GM21529 (cell line): ENCODE measurements at regions not wholly inside any gene's neighbourhood (a gene's known extent, or its start where the extent isn't known, plus 50 kb on each side); places are given as distances from the start of the nearest gene placed in this dataset.

ENCODE experiments used
- ATAC-seq: cut with Tn5 transposase; IDR thresholded peaks from one replicate; pipeline ENCODE4 v1.9.1; 2021; ENCODE audit not compliant: unreplicated experiment

GRCh38 chr1:88186911-88187310, 497.2 kb upstream of the PKN2 start:
- ATAC-seq: no peak

- no peak for ATAC-seq
Measured at GRCh38 chr1:88188038-88188437, 496.0 kb upstream of the PKN2 start.

DNA sequence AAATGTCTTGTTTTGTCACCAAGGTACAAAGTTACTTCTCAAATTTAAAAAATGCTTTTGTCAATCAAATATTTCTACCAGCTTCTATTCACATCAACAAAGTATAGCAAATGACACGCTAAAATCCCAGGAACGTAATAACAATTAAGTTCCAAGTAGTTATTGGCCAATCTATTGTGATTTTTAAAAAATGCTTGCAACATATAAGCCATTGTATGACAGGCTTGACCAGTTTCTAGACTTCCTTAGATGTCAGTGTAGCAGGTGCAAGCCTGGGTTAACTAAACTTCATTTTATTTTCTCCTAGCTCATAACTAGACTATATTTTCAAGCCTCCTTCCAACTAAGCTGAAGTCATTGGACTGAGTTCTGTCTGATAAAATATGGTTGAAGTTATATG, 494.5 kb upstream of the PKN2 start:
- no peak for ATAC-seq

DNA sequence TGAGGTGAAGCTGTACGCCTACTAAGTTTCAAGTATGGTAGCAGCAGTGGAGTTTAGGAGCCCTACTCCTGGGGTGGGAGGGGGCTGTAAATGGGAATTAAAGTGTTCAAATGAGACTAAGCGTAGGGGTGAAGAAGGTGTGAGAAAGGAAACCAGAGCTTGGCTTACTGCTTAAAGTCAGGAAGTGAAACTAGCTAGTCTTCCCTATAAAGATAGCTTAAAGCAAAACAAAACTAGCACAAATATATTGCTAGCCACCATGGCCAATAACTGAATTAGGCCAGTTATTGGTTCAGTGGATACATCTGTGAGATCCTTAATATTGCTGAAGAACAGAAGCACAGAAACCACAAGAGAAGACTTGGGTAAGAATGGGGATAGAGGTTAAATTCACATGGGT, 492.2 kb upstream of the PKN2 start:
- peak; percentile 91 for ATAC-seq

- no peak for ATAC-seq
Measured at GRCh38 chr1:88194542-88194941, 489.5 kb upstream of the PKN2 start.

DNA sequence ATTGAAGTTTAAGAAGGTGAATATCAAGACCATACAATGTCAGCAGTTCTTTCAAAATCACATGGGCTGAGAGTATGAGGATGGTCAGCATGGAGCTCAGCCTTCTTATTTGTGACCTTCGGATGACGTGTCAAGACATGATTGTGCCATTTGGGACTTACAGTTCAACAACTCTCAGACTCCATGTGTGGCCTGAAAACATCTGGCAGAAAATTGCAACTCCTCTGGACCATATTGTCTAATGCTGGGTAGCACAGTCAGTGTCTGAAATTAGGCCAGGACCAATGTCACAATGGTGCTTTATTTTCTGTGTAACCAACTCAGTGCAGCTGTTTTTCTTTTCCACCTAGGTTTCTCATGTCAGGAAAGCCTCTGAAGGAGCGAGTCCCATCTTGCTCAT, 483.5 kb upstream of the PKN2 start:
- ATAC-seq: no peak

DNA sequence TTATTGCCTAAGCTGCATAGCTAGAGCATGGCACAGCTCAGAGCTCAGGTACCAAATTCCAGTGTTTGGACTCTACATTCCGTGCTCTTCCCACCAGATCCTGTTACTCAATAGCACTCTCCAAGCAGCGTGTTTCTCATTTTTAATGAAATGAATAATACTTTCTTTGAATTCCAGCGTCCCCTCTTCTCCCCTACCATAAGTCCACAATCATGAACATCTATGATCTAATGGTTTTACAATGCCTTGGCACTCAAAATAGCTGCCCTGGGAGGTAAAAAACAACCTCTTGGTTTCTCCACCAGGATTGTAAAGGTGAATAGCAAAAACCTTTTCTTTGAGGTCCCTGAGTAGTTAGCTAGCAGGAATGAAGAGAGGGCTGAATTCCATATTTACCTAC, 480.0 kb upstream of the PKN2 start:
- ATAC-seq: no peak

- ATAC-seq: no peak
Measured at GRCh38 chr1:88204612-88205167, 479.4 kb upstream of the PKN2 start.

DNA sequence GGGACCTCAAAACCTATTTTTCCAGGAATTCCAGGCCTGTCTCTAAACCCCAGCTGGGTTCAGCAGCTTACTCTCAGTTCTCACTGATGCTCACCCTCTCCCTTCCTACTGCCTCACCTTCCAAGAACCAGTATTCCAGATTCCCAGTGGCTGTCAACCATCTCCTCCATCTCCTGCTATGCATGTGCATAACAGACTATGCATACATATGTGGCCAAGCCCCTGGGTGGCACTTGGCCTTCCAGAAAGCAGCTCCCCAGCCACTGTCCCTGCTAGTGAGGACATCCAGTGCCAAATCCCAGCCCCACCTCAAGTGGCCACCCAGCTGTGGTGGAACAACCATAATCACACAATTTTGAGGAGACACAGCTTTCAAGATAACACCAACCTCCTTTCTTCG, 475.7 kb upstream of the PKN2 start:
- no peak for ATAC-seq

DNA sequence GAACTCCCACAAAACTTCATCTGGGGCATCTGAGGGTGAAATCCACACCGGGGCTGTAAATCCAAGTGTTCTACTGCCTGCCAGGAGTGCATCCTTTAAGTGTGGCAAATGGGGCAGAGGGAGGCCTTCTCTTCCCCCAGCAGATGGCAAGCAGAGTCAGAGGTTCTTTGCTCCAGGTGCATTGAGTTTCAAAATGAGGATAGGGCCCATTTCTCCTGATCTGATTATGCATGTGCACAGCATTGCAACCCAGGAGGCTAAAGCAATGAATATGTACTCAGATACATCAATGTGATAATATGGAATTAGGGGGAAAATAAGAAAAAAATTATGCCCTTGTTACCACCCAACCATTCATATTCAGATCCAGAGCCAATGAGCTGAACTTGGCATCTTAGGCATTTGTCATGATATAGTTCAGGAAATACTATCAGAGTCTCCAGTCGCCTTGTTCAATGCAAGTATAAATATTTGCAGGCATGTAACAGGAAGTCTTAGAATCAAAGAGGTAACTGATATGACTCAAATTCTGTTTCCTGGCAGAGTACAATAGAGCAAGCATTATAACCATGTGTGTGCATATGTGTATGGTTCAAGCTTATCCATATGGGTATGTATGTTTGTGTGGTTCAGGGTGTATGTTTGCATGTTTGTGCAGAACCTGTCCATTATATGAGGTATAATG, 473.8 kb upstream of the PKN2 start:
- ATAC-seq: no peak

DNA sequence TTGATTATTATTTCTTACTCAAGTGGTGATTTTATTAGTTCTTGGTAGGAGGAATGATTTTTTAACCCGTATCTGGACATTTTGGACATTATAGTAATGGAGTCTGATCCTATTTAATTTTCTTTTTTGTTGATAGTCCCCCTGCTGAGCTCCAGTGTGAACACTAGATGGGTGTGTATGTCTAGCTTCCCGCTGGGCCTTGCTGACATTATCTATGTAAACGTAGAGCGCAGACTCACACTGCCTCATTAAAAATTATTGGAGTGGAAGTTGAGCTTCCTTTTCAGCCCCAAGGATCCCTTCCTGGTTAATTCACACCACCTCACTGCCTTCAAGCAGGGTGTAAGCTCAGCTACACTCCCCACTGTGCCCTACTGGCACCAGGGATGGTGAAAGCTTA, 467.6 kb upstream of the PKN2 start:
- ATAC-seq: no peak

GRCh38 chr1:88217386-88217785, 466.7 kb upstream of the PKN2 start:
- no peak for ATAC-seq

DNA sequence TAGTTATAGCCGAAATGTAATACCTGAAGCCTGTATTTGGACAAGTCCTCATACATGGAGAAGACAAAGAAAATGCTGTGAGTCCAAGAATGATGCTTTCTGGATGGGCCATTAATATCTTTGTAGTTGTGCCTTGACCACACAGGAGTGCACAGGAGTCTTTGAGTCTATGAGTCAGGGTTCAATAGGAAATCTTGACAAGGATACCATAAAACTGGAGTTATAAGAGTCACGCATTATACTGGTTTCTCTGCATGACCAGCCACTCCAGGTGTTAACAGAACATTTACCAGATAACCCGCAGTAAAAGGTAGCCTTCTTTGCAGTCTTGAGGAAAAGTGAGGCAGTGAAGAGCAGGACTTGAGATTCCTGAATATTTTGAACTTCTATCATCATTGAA, 464.6 kb upstream of the PKN2 start:
- no peak for ATAC-seq

DNA sequence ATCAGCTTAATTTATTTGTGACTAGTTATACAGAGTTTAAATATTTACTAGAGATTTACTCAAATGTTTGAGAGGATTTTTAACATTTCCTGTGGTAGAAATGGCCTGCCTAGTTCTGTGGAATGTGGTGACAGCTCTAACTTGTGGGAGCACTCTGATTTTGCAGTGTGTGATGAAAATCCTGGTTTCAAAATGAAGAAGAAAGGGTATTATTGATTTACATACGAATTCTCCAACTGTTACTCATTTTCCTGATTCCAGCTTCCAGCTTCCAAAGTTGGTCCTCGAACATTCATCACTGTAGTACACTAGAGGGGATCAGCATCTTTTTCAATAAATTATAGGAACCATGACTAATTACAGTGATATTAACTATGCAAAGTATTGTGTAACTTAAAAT, 462.7 kb upstream of the PKN2 start:
- no peak for ATAC-seq

GRCh38 chr1:88224906-88225305, 459.2 kb upstream of the PKN2 start:
- ATAC-seq: no peak

DNA sequence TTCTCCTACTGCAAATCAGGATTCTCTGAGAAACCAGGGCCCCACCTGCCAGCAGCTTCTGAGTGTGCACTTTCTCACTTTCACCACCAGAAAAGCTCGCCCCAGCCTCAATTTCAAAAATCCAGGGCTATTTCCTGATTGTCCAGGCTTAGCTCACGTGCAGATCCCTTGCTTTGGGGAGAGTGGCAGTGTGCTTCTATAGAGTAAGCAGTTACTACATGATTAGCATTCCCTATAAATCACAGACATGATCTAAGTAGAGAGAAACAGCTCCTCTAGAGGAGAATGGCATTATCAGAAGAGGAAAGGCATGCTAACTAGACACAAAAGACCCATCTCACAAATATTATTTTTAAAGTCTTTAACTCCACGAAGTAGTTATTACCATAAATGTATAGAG, 456.0 kb upstream of the PKN2 start:
- no peak for ATAC-seq

- ATAC-seq: no peak
Measured at GRCh38 chr1:88230126-88230525, 453.9 kb upstream of the PKN2 start.

DNA sequence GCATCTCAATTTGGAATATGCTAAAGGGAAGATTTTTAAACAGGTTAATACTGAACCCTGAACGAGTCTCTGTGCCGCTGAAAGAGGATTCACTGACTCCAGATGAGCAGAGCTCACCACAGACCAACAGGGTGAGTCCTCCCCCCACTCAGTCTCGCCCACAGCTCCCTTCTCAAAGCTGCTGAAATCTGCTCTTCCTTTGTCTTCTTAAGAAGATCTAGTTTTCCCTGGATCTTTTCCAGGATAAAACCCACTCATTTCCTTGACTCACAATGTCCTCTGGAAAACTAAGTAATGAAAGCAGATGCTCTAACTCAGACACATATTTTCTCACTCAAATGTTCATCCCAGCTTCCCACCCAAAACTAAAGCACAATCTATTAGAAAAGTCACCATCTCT, 447.0 kb upstream of the PKN2 start:
- no peak for ATAC-seq

DNA sequence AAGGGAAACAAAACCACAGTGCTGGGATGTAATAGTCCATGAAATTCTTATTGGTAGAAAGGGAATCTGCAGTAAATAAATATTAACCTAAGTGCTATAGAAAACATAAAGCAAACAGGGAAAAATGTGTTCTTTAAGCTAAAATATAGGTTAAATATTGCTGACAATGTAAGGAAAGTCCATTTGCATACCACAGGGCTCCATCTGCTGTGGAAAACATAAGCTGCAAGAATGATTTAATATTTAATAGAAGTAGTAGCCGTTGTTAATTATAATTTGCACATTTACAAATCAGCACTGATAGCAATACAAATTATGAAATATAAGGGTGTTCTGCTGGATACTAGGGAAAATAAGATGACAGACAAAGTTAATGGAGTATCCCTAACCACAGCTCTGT, 444.9 kb upstream of the PKN2 start:
- ATAC-seq: no peak

GRCh38 chr1:88247666-88248065, 436.4 kb upstream of the PKN2 start:
- no peak for ATAC-seq

DNA sequence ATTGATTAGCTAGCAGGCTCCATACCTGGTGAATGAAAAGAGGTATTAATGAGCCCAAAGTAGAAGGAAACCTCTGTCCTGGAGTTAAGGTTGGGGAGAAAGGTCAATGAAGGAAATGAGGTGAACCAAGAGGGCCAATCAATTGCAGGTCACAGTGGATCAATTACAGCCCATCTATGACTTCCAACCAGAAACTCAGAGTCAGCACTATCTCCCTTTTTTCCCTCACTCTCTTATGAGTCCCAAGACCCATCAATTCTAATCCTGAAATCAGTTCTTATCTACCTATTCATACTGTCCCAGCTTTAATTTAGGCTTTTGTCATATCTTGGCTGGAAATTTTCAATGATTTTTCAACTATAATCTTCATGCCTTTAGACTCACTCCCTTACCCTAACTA, 433.2 kb upstream of the PKN2 start:
- ATAC-seq: no peak

- ATAC-seq: no peak
Measured at GRCh38 chr1:88252745-88253144, 431.3 kb upstream of the PKN2 start.

DNA sequence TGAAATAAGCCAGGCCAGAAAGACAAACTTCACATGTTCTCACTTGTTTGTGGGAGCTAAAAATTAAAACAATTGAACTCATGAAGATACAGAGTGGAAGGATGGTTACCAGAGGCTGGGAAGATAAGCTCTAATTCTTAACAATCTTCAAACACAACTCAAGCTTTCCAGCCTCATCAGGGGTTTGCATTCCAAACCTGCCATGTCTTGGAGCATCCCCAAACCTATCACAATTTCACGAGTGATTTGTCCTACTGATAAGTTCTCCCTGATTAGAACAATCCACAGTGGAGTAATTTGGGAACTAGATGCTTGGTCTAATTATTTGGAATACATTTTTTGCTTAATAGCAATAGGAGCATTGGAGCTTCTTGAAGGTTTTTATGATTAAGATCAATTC, 418.5 kb upstream of the PKN2 start:
- ATAC-seq: no peak
